ENCODE measurements at regions not wholly inside any gene's neighbourhood (a gene's known extent, or its start where the extent isn't known, plus 50 kb on each side); places are given as distances from the start of the nearest gene placed in this dataset.

GRCh38 chr18:78554944-78555608, 424.5 kb upstream of the SALL3 start:
- TF ChIP-seq CTCF (IDR thresholded peaks at IDR 0.05; ENCODE audit: low read depth, low read length) (no peak), MAX (IDR thresholded peaks at IDR 0.05; ENCODE audit: low read depth, low read length) (no peak), POLR2A (IDR thresholded peaks at IDR 0.05; ENCODE audit: extremely low read depth, insufficient read length) (no peak)
- no peak for DNase-seq (ENCODE audit: low read depth)
- no peak overlapping the region for H3K4me3 ChIP-seq (ENCODE audit: low read depth, low read length)

GRCh38 chr18:78557371-78557770, 422.2 kb upstream of the SALL3 start:
- no peak for DNase-seq (ENCODE audit: low read depth)
- H3K4me3 ChIP-seq (ENCODE audit: low read depth, low read length) = no peak overlapping the region
- TF ChIP-seq MAX (IDR thresholded peaks at IDR 0.05; ENCODE audit: low read depth, low read length) = no peak
- TF ChIP-seq MYC (IDR thresholded peaks at IDR 0.05; ENCODE audit: low read depth, low read length) = no peak
- TF ChIP-seq POLR2A (IDR thresholded peaks at IDR 0.05; ENCODE audit: extremely low read depth, insufficient read length) = no peak
- TF ChIP-seq CTCF (IDR thresholded peaks at IDR 0.05; ENCODE audit: low read depth, low read length) = no peak

GRCh38 chr18:78558101-78558810, 421.4 kb upstream of the SALL3 start:
- no peak for DNase-seq (ENCODE audit: low read depth)
- no peak overlapping the region for H3K4me3 ChIP-seq (ENCODE audit: low read depth, low read length)
- no peak for TF ChIP-seq MAX (IDR thresholded peaks at IDR 0.05; ENCODE audit: low read depth, low read length)
- no peak for TF ChIP-seq MYC (IDR thresholded peaks at IDR 0.05; ENCODE audit: low read depth, low read length)
- TF ChIP-seq POLR2A (IDR thresholded peaks at IDR 0.05; ENCODE audit: extremely low read depth, insufficient read length) = no peak
- TF ChIP-seq CTCF (IDR thresholded peaks at IDR 0.05; ENCODE audit: low read depth, low read length) = no peak

GRCh38 chr18:78558948-78559347, 420.7 kb upstream of the SALL3 start:
- DNase-seq (ENCODE audit: low read depth) = no peak
- no peak overlapping the region for H3K4me3 ChIP-seq (ENCODE audit: low read depth, low read length)
- TF ChIP-seq CTCF (IDR thresholded peaks at IDR 0.05; ENCODE audit: low read depth, low read length) = no peak
- no peak for TF ChIP-seq MYC (IDR thresholded peaks at IDR 0.05; ENCODE audit: low read depth, low read length)
- TF ChIP-seq POLR2A (IDR thresholded peaks at IDR 0.05; ENCODE audit: extremely low read depth, insufficient read length) = no peak
- TF ChIP-seq MAX (IDR thresholded peaks at IDR 0.05; ENCODE audit: low read depth, low read length) = no peak

- DNase-seq (ENCODE audit: low read depth) = no peak
- TF ChIP-seq CTCF (IDR thresholded peaks at IDR 0.05; ENCODE audit: low read depth, low read length) = no peak
- TF ChIP-seq MYC (IDR thresholded peaks at IDR 0.05; ENCODE audit: low read depth, low read length) = no peak
- TF ChIP-seq MAX (IDR thresholded peaks at IDR 0.05; ENCODE audit: low read depth, low read length) = no peak
- no peak for TF ChIP-seq POLR2A (IDR thresholded peaks at IDR 0.05; ENCODE audit: extremely low read depth, insufficient read length)
These were observed 420.0 kb upstream of the SALL3 start for GRCh38 chr18:78559584-78559983.

More at GRCh38 chr18:78559584-78559983, 420.0 kb upstream of the SALL3 start:
- H3K4me3 ChIP-seq (ENCODE audit: low read depth, low read length) = no peak overlapping the region
